Neural progenitor cell (in vitro differentiated cells): ENCODE measurements at regions not wholly inside any gene's neighbourhood (a gene's known extent, or its start where the extent isn't known, plus 50 kb on each side); places are given as distances from the start of the nearest gene placed in this dataset.

Source experiments
- EZH2 ChIP-seq: fragments of 200-600 bp; sonication (generic); IDR thresholded peaks from 2 replicates; pipeline ENCODE4 v1.6.1; 2017; ENCODE audit warnings: antibody characterized with exemption, mild to moderate bottlenecking, moderate library complexity
- EZH2phosphoT487 ChIP-seq: fragments of 200-600 bp; sonication (generic); IDR thresholded peaks from 2 replicates; pipeline ENCODE4 v1.6.1; 2017; ENCODE audit warnings: antibody characterized with exemption
- TF ChIP-seq, protein P1 (sequence below): fragments of 200-600 bp; sonication (generic); IDR thresholded peaks from 2 replicates; pipeline ENCODE4 v1.5.1; 2017; ENCODE audit warnings: antibody characterized with exemption, mild to moderate bottlenecking

- TF ChIP-seq EZH2phosphoT487 (no peak), EZH2 (no peak)
- TF ChIP-seq, protein P1, sequence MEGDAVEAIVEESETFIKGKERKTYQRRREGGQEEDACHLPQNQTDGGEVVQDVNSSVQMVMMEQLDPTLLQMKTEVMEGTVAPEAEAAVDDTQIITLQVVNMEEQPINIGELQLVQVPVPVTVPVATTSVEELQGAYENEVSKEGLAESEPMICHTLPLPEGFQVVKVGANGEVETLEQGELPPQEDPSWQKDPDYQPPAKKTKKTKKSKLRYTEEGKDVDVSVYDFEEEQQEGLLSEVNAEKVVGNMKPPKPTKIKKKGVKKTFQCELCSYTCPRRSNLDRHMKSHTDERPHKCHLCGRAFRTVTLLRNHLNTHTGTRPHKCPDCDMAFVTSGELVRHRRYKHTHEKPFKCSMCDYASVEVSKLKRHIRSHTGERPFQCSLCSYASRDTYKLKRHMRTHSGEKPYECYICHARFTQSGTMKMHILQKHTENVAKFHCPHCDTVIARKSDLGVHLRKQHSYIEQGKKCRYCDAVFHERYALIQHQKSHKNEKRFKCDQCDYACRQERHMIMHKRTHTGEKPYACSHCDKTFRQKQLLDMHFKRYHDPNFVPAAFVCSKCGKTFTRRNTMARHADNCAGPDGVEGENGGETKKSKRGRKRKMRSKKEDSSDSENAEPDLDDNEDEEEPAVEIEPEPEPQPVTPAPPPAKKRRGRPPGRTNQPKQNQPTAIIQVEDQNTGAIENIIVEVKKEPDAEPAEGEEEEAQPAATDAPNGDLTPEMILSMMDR: no peak
Observed at GRCh38 chr11:56848141-56848809, 99.8 kb upstream of the OR9G4 start.
